Activated CD8-positive, alpha-beta memory T cell treated with anti-CD3 and anti-CD28 coated beads for 36 hours (primary cell): ENCODE measurements at regions not wholly inside any gene's neighbourhood (a gene's known extent, or its start where the extent isn't known, plus 50 kb on each side); places are given as distances from the start of the nearest gene placed in this dataset.

Source experiments
- CTCF ChIA-PET: fragments of 350-600 bp; sonication (Branson Sonifier 250); formaldehyde crosslinking; loops from one replicate; lab custom pipeline; 2021; ENCODE audit warnings: antibody characterized with exemption; lab: Charles Lee
- POLR2A ChIA-PET: fragments of 350-600 bp; sonication (Branson Sonifier 250); formaldehyde crosslinking; loops from one replicate; lab custom pipeline; 2021; ENCODE audit warnings: antibody characterized with exemption; lab: Charles Lee

- CTCF ChIA-PET, result no interaction called here
- POLR2A ChIA-PET, result no interaction called here
These were observed 168.6 kb downstream of the SUCLA2 start for GRCh38 chr13:47832458-47832972.

- POLR2A ChIA-PET, result no interaction called here
- CTCF ChIA-PET, result no interaction called here
These were observed 169.8 kb downstream of the SUCLA2 start for GRCh38 chr13:47831265-47831664.

GRCh38 chr13:47829690-47830089, 171.4 kb downstream of the SUCLA2 start:
- ChIA-PET POLR2A (no interaction called here), CTCF (no interaction called here)

- ChIA-PET CTCF (no interaction called here), POLR2A (no interaction called here)
These were observed 174.6 kb downstream of the SUCLA2 start for GRCh38 chr13:47826471-47826870.

- CTCF ChIA-PET, result no interaction called here
These were observed 179.0 kb downstream of the SUCLA2 start for GRCh38 chr13:47822036-47822435.

GRCh38 chr13:47816831-47817230, 184.2 kb downstream of the SUCLA2 start:
- ChIA-PET CTCF (no interaction called here), POLR2A (no interaction called here)

More at GRCh38 chr13:47822036-47822435, 179.0 kb downstream of the SUCLA2 start:
- POLR2A ChIA-PET, result no interaction called here

GRCh38 chr13:47813718-47814117, 187.4 kb downstream of the SUCLA2 start:
- CTCF ChIA-PET, result no interaction called here
- POLR2A ChIA-PET, result no interaction called here

GRCh38 chr13:47809411-47809810, 191.7 kb downstream of the SUCLA2 start:
- ChIA-PET CTCF (interaction anchor here (0.6 kb wide), 1 partner anchor 183 kb away, joined by 4 read pairs; no protein-coding TSS in a partner anchor), POLR2A (no interaction called here)

- CTCF ChIA-PET, result interaction anchor here (0.6 kb wide), 1 partner anchor 191 kb away, joined by 4 read pairs; no protein-coding TSS in a partner anchor
- POLR2A ChIA-PET, result no interaction called here
These were observed 197.9 kb downstream of the SUCLA2 start for GRCh38 chr13:47803131-47803530.

GRCh38 chr13:47801555-47801954, 199.5 kb downstream of the SUCLA2 start:
- CTCF ChIA-PET, result no interaction called here
- POLR2A ChIA-PET, result no interaction called here

GRCh38 chr13:47800593-47800992, 200.5 kb downstream of the SUCLA2 start:
- ChIA-PET POLR2A (no interaction called here), CTCF (interaction anchor here (0.6 kb wide), 1 partner anchor 221 kb away, joined by 3 read pairs; no protein-coding TSS in a partner anchor)

GRCh38 chr13:47798906-47799305, 202.2 kb downstream of the SUCLA2 start:
- ChIA-PET POLR2A (no interaction called here), CTCF (no interaction called here)

- ChIA-PET CTCF (no interaction called here), POLR2A (no interaction called here)
These were observed 202.9 kb downstream of the SUCLA2 start for GRCh38 chr13:47798194-47798593.

GRCh38 chr13:47796816-47797215, 204.3 kb downstream of the SUCLA2 start:
- POLR2A ChIA-PET, result no interaction called here
- CTCF ChIA-PET, result no interaction called here

GRCh38 chr13:47794963-47795362, 206.1 kb downstream of the SUCLA2 start:
- POLR2A ChIA-PET, result no interaction called here
- CTCF ChIA-PET, result no interaction called here

GRCh38 chr13:47790755-47791154, 210.3 kb downstream of the SUCLA2 start:
- ChIA-PET POLR2A (no interaction called here), CTCF (no interaction called here)

GRCh38 chr13:47788844-47789243, 212.2 kb downstream of the SUCLA2 start:
- CTCF ChIA-PET, result no interaction called here

GRCh38 chr13:47774671-47774994, 226.4 kb downstream of the SUCLA2 start:
- ChIA-PET POLR2A (no interaction called here), CTCF (no interaction called here)

More at GRCh38 chr13:47788844-47789243, 212.2 kb downstream of the SUCLA2 start:
- POLR2A ChIA-PET, result no interaction called here

- POLR2A ChIA-PET, result no interaction called here
- CTCF ChIA-PET, result no interaction called here
These were observed 236.3 kb downstream of the SUCLA2 start for GRCh38 chr13:47764817-47765216.

- ChIA-PET POLR2A (no interaction called here), CTCF (no interaction called here)
These were observed 243.5 kb downstream of the SUCLA2 start for GRCh38 chr13:47757466-47758080.

GRCh38 chr13:47747901-47748300, 253.2 kb downstream of the SUCLA2 start:
- POLR2A ChIA-PET, result no interaction called here

GRCh38 chr13:47726394-47726793, 274.7 kb downstream of the SUCLA2 start:
- ChIA-PET CTCF (no interaction called here), POLR2A (no interaction called here)

More at GRCh38 chr13:47747901-47748300, 253.2 kb downstream of the SUCLA2 start:
- CTCF ChIA-PET, result no interaction called here
